ENCODE measurements at regions not wholly inside any gene's neighbourhood (a gene's known extent, or its start where the extent isn't known, plus 50 kb on each side); places are given as distances from the start of the nearest gene placed in this dataset.

- Mint-ChIP-seq H3K4me1 (peaks cover 26% of the 10 kb centered on the region), H3K4me3 (no peak overlapping the region), H3K27ac (peak overlapping the region; percentile 78), H3K36me3 (no peaks in the 10 kb centered on the region), H3K27me3 (ENCODE audit: low read depth) (no peaks in the 10 kb centered on the region), H3K9me3 (no peaks in the 10 kb centered on the region)
- DNase-seq (ENCODE audit: low spot score in 2 of 2, unreplicated experiment in 2 of 2): no peak
- no peak for TF ChIP-seq CTCF (IDR thresholded peaks at IDR 0.05; ENCODE audit: unreplicated experiment)
Measured at GRCh38 chr13:106243011-106243565, 292.4 kb downstream of the EFNB2 start.

- DNase-seq (ENCODE audit: low spot score in 2 of 2, unreplicated experiment in 2 of 2): no peak
- H3K4me1 Mint-ChIP-seq: peaks cover 28% of the 10 kb centered on the region
- H3K36me3 Mint-ChIP-seq: no peaks in the 10 kb centered on the region
- H3K27ac Mint-ChIP-seq: peak overlapping the region; percentile 78
- TF ChIP-seq CTCF (IDR thresholded peaks at IDR 0.05; ENCODE audit: unreplicated experiment): no peak
- no peaks in the 10 kb centered on the region for H3K27me3 Mint-ChIP-seq (ENCODE audit: low read depth)
- H3K4me3 Mint-ChIP-seq: no peak overlapping the region
- H3K9me3 Mint-ChIP-seq: no peaks in the 10 kb centered on the region
Measured at GRCh38 chr13:106241974-106242953, 293.2 kb downstream of the EFNB2 start.

GRCh38 chr13:106238690-106239089, 296.8 kb downstream of the EFNB2 start:
- Mint-ChIP-seq H3K27me3 (ENCODE audit: low read depth) (no peaks in the 10 kb centered on the region), H3K27ac (no peak overlapping the region), H3K9me3 (no peaks in the 10 kb centered on the region), H3K4me3 (no peak overlapping the region), H3K4me1 (peaks cover 23% of the 10 kb centered on the region), H3K36me3 (no peaks in the 10 kb centered on the region)
- no peak for TF ChIP-seq CTCF (IDR thresholded peaks at IDR 0.05; ENCODE audit: unreplicated experiment)
- DNase-seq (ENCODE audit: low spot score in 2 of 2, unreplicated experiment in 2 of 2): no peak

DNA sequence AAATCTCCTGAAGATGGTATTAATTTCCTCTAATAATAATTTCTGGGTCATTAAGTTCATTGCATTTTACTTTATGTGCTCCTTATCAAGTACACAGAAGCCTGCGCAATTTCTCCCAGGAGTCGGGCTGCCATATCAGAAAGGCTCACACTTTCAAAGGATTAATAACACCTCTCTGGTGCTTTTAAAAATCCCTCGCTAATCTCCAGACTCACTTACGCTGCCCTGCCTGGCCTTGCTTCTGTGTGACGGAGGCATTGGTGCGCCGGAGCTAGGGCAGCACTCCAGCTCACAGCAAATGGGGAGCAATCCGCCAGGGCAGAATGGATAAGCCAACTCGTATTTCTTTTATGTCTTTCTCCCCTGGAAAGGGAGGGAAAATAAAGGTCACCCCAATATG, 300.8 kb downstream of the EFNB2 start:
- no peak overlapping the region for H3K27ac Mint-ChIP-seq
- peaks cover 6% of the 10 kb centered on the region for H3K36me3 Mint-ChIP-seq
- H3K27me3 Mint-ChIP-seq (ENCODE audit: low read depth): no peaks in the 10 kb centered on the region
- peaks cover 8% of the 10 kb centered on the region for H3K4me1 Mint-ChIP-seq
- no peak for TF ChIP-seq CTCF (IDR thresholded peaks at IDR 0.05; ENCODE audit: unreplicated experiment)
- no peak overlapping the region for H3K4me3 Mint-ChIP-seq
- no peak for DNase-seq (ENCODE audit: low spot score in 2 of 2, unreplicated experiment in 2 of 2)
- peaks cover 14% of the 10 kb centered on the region for H3K9me3 Mint-ChIP-seq

DNA sequence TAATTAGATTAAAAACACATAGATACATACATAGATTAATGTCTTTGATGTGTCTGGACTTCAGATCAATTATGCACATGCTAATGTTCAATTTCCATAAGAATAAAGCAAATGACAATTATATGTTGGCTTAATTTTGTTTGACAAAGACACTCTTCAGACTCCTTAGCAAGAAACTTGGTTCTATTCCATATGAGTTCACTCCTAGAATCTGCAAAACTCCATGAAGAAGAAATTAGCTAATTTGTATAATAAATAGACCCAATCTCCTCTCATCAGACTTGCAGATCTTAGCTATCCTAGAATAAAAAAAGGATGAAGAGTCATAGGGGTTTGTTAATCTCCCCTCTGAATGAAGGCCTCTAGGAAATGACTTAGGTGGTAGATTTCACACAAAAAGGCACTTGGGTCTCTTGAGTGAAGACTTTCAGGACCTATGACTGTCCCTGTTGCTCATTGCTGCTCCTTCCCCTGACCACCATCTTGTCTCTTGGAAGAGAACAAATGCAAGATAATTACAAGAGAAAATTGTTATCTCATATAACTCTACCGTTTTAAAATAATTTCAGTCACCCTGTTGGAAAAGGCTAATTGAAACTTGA, 302.2 kb downstream of the EFNB2 start:
- Mint-ChIP-seq H3K27me3 (ENCODE audit: low read depth) (no peaks in the 10 kb centered on the region), H3K4me1 (peaks cover 4% of the 10 kb centered on the region), H3K27ac (no peak overlapping the region), H3K9me3 (peaks cover 14% of the 10 kb centered on the region), H3K4me3 (no peak overlapping the region), H3K36me3 (peaks cover 6% of the 10 kb centered on the region)
- DNase-seq (ENCODE audit: low spot score in 2 of 2, unreplicated experiment in 2 of 2): no peak
- TF ChIP-seq CTCF (IDR thresholded peaks at IDR 0.05; ENCODE audit: unreplicated experiment): no peak
